ENCODE measurements at regions not wholly inside any gene's neighbourhood (a gene's known extent, or its start where the extent isn't known, plus 50 kb on each side); places are given as distances from the start of the nearest gene placed in this dataset.

DNA sequence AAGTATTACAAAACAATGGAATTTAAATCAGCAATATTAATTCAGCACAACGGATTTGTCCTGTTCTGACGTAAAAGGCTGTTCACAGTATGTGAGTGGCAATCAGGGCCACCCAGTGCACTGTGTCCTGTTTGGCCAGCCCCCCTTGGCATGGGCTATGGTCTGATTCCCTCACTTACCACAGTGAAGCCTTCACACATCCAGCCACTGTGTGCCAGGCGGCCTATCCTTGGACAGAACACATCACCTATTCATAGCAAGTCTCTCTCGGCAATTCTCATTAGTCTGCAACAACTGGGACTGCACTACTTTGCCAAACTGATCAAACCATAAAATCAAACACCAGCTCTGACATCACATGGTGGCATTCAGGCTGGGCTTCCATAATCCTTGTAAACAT is 221.5 kb upstream of the TSHZ3 start:
- TF ChIP-seq, protein P1, sequence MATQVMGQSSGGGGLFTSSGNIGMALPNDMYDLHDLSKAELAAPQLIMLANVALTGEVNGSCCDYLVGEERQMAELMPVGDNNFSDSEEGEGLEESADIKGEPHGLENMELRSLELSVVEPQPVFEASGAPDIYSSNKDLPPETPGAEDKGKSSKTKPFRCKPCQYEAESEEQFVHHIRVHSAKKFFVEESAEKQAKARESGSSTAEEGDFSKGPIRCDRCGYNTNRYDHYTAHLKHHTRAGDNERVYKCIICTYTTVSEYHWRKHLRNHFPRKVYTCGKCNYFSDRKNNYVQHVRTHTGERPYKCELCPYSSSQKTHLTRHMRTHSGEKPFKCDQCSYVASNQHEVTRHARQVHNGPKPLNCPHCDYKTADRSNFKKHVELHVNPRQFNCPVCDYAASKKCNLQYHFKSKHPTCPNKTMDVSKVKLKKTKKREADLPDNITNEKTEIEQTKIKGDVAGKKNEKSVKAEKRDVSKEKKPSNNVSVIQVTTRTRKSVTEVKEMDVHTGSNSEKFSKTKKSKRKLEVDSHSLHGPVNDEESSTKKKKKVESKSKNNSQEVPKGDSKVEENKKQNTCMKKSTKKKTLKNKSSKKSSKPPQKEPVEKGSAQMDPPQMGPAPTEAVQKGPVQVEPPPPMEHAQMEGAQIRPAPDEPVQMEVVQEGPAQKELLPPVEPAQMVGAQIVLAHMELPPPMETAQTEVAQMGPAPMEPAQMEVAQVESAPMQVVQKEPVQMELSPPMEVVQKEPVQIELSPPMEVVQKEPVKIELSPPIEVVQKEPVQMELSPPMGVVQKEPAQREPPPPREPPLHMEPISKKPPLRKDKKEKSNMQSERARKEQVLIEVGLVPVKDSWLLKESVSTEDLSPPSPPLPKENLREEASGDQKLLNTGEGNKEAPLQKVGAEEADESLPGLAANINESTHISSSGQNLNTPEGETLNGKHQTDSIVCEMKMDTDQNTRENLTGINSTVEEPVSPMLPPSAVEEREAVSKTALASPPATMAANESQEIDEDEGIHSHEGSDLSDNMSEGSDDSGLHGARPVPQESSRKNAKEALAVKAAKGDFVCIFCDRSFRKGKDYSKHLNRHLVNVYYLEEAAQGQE (IDR thresholded peaks at IDR 0.05; ENCODE audit: insufficient replicate concordance, low read depth), result no peak
- TF ChIP-seq, protein P2, sequence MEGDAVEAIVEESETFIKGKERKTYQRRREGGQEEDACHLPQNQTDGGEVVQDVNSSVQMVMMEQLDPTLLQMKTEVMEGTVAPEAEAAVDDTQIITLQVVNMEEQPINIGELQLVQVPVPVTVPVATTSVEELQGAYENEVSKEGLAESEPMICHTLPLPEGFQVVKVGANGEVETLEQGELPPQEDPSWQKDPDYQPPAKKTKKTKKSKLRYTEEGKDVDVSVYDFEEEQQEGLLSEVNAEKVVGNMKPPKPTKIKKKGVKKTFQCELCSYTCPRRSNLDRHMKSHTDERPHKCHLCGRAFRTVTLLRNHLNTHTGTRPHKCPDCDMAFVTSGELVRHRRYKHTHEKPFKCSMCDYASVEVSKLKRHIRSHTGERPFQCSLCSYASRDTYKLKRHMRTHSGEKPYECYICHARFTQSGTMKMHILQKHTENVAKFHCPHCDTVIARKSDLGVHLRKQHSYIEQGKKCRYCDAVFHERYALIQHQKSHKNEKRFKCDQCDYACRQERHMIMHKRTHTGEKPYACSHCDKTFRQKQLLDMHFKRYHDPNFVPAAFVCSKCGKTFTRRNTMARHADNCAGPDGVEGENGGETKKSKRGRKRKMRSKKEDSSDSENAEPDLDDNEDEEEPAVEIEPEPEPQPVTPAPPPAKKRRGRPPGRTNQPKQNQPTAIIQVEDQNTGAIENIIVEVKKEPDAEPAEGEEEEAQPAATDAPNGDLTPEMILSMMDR (IDR thresholded peaks at IDR 0.05; ENCODE audit: insufficient read depth, low read length), result no peak
- TF ChIP-seq POLR2AphosphoS5 (IDR thresholded peaks at IDR 0.05; ENCODE audit: low read depth) (no peak), SPI1 (IDR thresholded peaks at IDR 0.05; ENCODE audit: borderline replicate concordance, low read depth) (no peak)

Measured in HL-60 (cell line).